ENCODE measurements at regions not wholly inside any gene's neighbourhood (a gene's known extent, or its start where the extent isn't known, plus 50 kb on each side); places are given as distances from the start of the nearest gene placed in this dataset.
"Not testable (repeated sequence)": the region's sequence is repeated elsewhere in the genome, so short reads cannot be mapped to it uniquely, and the experiment has no call there.

- DNase-seq (ENCODE audit: low read depth), result not testable (repeated sequence)
These were observed 63.1 kb downstream of the TRIM43 start for GRCh38 chr2:95654897-95655296.

GRCh38 chr2:95656553-95656952 is 64.8 kb downstream of the TRIM43 start:
- DNase-seq (ENCODE audit: low read depth), result not testable (repeated sequence)

DNA sequence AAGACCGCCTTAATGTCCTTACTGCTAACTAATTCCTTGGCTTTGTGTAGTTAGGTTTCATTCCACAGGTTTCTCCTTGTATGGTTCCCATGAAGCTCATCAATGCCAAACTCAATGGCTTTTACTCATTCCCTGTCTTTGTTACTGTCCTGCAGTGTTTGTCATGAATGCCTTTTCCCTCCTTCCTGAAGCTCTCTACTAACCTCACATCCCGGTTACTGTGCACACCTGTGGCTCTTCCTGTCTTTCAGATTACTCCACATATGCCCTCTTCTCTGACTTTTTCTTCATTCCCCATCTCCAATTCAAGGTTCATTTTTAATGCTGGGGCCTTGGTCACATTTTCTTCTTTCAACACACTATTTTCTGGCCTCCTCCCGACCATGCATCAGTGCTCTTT is 66.1 kb downstream of the TRIM43 start:
- DNase-seq (ENCODE audit: low read depth), result not testable (repeated sequence)

DNA sequence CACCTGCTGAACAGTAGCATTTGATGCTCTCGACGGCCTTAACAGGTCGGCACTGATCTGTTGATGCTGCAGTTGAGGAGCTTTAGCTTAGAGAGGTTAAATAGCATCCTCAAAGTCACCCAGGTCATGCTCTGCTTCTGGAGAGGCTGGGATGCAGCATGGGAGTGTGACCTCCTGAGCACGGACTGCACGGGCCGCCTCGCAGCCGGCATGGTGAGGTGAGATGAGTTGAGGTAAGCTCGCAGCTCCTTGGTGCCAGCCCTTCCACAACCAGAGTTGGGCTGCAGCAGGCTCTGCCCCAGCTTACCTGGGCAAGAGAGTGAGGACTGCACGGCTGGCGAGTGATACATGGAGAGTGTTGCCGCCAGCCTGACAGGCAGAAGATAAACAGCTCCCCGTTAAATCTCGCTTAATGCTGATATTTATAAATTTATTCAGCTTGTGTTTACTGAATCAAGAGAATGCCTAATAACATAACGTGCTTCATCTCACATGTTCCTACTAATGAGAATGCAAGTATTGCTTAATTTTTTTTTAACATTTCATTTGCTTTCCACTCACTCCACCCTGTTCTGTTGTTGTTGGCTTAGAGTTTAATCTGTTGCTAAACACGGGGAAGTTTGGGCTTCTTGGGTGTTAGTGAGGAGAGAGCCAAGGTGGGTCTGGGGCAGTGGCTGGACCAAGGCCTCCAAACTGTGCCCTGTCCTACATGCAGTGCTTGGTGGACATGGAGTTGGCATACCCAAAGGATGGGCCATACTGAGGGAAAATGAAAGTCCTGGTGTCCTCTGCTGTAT is 69.2 kb downstream of the TRIM43 start:
- not testable (repeated sequence) for DNase-seq (ENCODE audit: low read depth)

- not testable (repeated sequence) for DNase-seq (ENCODE audit: low read depth)
These were observed 72.0 kb downstream of the TRIM43 start for GRCh38 chr2:95663471-95664441.

- DNase-seq (ENCODE audit: low read depth), result peak; percentile 69
These were observed 74.8 kb downstream of the TRIM43 start for GRCh38 chr2:95666636-95667035.

GRCh38 chr2:95667480-95667879 is 75.7 kb downstream of the TRIM43 start:
- no peak for DNase-seq (ENCODE audit: low read depth)

DNA sequence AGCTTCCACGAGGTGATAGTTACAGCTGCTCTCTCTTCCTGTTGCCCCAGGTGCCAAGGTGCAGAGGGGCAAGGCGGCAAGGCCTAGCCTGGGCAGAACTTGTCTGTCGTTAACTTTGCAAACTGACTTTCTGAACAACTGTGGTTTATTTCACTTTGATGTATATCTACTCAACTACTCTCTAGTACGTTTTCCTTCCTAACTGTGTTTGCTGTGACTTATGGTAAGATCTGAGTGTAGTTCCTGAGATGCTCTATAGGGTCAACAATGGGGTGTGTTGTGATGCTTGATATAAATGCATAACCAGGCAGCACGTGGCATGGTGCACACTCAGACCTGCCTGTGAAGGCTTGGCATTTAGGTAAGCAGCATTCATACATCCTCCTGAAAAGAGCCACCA is 77.1 kb downstream of the TRIM43 start:
- not testable (repeated sequence) for DNase-seq (ENCODE audit: low read depth)

DNA sequence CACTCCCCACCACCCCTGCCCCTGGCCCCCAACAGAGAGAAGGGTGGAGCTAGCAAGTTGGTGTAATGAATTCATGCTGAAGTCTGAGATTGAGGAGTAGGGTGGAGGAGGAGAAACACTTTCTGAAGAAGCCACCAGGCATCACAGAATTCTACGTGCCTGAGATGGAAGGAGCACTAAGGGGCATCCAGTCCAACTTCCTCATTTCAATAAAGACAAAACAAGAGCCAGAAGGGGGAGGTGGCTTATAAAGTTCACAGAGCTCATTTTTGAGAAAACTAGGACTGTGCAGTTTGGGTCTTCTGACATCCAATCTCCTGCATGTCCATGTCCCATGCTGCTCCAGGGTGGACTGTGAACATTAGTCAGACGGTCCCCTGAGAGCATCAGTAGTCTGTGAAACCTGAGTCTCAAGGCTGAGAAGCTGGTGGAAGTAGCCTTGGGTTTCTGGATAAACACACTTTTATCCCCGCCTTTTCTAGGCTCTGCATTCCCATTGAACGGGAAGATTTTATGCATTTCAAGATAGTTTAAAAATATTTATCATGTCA is 77.7 kb downstream of the TRIM43 start:
- peak; percentile 76 for DNase-seq (ENCODE audit: low read depth)

GRCh38 chr2:95670167-95670566 is 78.4 kb downstream of the TRIM43 start:
- peak; percentile 20 for DNase-seq (ENCODE audit: low read depth)

DNA sequence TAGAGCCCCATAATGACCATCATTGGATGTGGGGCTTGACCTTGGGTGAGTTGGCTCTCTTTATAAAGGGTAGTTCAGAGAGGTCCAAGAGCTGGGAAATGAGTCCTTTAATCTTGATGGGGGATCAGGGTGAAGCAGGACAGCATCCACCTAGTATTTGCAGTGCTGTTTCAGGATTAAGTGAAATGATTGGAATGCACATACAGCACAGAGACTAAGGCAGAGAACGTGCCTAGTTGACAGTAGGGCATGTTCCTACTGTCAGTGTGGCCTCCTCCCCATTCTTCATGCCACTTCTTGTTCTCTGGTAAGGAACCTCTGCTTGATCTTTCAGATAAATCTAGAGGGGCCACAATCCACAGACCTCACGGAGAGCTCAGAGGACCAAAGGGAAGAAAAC is 78.9 kb downstream of the TRIM43 start:
- no peak for DNase-seq (ENCODE audit: low read depth)

DNA sequence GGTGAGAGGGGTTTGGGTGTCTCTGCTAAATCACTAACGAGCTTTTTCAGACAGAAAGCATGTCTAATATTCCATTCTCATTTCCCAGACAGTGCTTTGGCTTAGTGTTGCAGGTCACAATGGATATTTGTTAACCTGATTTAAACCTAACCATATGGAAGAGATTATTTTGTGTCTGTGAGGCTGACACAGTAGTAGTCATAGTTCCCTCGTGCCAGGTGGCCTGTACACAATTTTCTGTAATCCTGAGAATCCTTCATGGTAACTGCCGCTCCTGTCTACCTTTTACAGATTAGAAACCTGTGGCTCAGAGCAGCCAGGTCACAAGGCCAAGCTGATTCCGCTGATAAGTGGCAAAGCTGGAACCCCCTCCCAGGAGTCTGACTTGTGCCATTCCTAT is 79.4 kb downstream of the TRIM43 start:
- not testable (repeated sequence) for DNase-seq (ENCODE audit: low read depth)

DNA sequence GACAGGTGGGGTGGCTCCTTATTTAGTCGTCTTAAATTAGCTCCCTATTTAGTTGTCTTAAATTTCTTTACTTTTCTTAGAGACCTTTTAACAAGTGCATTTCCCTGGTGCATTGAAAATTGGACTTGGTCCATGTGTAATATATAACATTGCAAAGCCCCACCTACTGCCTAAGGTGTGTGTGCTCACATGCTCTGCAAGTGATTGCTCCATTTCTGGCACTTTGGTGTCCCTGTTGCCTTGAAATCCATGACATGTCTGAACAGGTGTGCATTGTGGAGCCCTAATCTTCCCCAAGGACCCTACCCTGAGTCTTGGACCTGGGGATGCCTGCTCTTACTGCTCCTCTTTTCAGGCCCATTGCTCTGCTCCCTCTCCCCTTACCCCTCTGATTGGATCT is 80.2 kb downstream of the TRIM43 start:
- DNase-seq (ENCODE audit: low read depth), result not testable (repeated sequence)

DNA sequence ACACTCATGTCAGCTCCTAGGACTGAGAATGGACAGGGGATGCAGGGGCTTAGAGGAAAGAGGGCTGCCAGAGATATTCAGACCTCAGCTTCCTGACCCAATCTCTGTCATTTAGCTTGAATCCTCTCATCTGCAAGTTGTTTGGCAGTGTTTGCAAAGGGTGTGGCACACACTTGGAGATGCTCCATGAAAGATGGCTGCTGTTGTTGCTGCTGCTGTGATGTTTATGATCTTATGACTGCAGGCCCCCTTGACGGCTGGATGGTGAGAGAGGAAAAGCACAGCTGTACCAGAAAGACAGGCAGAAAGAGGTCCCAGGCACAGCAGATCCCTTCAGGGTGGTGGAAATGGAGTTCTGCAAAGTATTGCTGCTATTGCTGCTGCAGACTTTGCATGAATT is 80.7 kb downstream of the TRIM43 start:
- not testable (repeated sequence) for DNase-seq (ENCODE audit: low read depth)

DNA sequence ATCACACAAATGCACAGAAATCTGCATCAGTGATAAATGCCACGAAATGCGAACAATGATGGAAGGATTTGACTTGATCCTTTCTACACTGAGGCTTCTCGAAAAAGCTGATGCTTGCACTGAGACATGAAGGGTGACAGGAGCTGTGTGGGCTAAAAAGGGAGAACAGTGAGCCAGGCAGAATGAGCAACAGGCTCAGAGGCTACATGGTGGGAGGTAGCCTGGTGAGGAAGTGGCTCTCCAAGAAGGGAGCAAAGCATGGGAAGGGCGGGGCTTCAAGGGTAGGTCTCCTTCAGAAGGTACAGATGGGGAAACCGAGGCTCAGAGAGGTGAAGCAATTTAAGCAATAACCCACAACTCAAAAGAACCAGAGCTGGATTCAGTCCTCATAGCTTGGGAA is 82.4 kb downstream of the TRIM43 start:
- DNase-seq (ENCODE audit: low read depth), result no peak

- not testable (repeated sequence) for DNase-seq (ENCODE audit: low read depth)
These were observed 84.8 kb downstream of the TRIM43 start for GRCh38 chr2:95676573-95676972.

- no peak for DNase-seq (ENCODE audit: low read depth)
These were observed 85.5 kb downstream of the TRIM43 start for GRCh38 chr2:95677346-95677745.

- not testable (repeated sequence) for DNase-seq (ENCODE audit: low read depth)
These were observed 86.0 kb downstream of the TRIM43 start for GRCh38 chr2:95677833-95678232.

DNA sequence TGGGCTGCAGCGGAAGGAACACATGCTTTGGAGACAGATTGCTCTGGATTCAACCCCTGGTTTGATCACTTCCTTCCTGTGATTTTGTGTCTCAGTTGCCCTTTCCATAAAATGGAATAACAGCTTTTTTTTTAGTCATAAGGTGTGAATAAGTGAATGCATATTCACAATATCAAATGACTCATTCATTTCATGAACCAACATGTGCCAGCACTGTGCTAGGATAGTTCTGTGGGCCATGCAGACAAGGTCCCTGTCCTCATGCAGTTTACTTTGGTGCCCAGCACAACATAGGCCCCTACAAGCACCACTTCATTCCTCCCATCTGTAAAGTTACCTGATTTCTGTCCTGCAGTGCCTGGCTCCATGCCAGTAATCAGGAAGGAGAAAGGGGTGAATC is 89.4 kb downstream of the TRIM43 start:
- DNase-seq (ENCODE audit: low read depth), result not testable (repeated sequence)

GRCh38 chr2:95681589-95682081 is 89.8 kb downstream of the TRIM43 start:
- DNase-seq (ENCODE audit: low read depth), result peak; percentile 57

- not testable (repeated sequence) for DNase-seq (ENCODE audit: low read depth)
These were observed 91.2 kb downstream of the TRIM43 start for GRCh38 chr2:95682889-95683517.

Measured in LHCN-M2 (cell line).